NCI-H2107 treated with DMSO at 0.1 percent for 48 hours (cell line): ENCODE measurements at regions not wholly inside any gene's neighbourhood (a gene's known extent, or its start where the extent isn't known, plus 50 kb on each side); places are given as distances from the start of the nearest gene placed in this dataset.
A peak's percentile ranks its signal among the peaks of the same experiment; 100 is the strongest.
"Not testable (repeated sequence)": the region's sequence is repeated elsewhere in the genome, so short reads cannot be mapped to it uniquely, and the experiment has no call there.

Experiments used
- DNase-seq: peaks from one replicate; lab custom pipeline; 2025; ENCODE audit not compliant: unreplicated experiment; lab: John Stamatoyannopoulos, UW

GRCh38 chr18:60020107-60020925, 120.5 kb downstream of the PMAIP1 start:
- no peak for DNase-seq

DNA sequence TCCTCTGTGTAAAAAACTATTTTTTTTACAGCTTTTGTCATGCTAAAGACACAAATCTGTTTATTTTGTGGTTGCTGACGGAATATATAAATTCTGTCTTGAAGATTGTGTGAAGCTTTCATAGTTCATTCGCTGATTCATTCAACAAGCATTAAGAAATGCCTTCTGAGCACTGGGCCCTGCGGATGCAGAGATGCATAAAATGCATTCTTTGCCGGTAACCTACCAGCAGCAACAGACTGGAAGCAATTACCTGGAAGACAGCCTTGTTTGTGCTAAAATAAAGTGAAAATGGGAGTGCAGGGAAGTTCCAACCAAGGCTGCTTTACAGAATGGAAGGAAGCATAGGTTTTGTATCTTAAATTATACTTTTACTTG, 119.7 kb downstream of the PMAIP1 start:
- no peak for DNase-seq

- no peak for DNase-seq
Observed at GRCh38 chr18:60018618-60019462, 119.0 kb downstream of the PMAIP1 start.

DNA sequence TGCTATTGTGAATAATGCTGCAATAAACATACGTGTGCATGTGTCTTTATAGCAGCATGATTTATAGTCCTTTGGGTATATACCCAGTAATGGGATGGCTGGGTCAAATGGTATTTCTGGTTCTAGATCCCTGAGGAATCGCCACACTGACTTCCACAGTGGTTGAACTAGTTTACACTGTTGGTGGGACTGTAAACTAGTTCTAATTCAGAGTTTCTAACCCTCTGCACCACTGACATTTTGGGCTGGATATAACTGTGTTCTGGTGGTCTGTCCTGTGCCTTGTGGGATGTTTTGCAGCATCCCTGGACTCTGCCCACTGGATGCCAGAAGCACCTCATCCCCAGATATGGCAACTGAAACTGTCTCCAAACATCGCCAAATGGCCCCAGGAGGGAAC, 118.3 kb downstream of the PMAIP1 start:
- DNase-seq: not testable (repeated sequence)

- DNase-seq: no peak
Observed at GRCh38 chr18:60017371-60017770, 117.6 kb downstream of the PMAIP1 start.

- not testable (repeated sequence) for DNase-seq
Observed at GRCh38 chr18:60015826-60016225, 116.0 kb downstream of the PMAIP1 start.

- not testable (repeated sequence) for DNase-seq
Observed at GRCh38 chr18:60013148-60013547, 113.4 kb downstream of the PMAIP1 start.

GRCh38 chr18:60010984-60011383, 111.2 kb downstream of the PMAIP1 start:
- no peak for DNase-seq

DNA sequence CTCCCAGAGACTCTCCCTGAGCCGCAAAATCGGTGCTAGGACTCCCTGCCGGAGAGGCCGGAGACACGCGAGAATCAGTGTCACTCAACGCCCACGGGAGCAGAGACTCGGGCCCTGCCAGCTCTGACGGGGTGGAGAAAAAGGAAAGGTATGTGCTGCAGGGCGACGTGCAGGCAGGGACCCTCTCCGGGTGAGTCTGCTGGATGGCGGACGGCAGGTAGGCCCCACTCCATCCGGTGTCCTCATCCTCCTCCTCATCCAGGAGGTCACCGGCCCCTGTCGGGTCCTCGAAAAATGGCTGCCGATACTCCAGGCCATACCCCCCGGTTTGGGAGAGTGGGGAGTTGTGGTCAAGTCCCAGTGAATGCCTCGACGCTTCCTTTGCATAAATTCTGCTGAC, 110.7 kb downstream of the PMAIP1 start:
- DNase-seq: no peak

- no peak for DNase-seq
Observed at GRCh38 chr18:60007661-60008060, 107.9 kb downstream of the PMAIP1 start.

DNA sequence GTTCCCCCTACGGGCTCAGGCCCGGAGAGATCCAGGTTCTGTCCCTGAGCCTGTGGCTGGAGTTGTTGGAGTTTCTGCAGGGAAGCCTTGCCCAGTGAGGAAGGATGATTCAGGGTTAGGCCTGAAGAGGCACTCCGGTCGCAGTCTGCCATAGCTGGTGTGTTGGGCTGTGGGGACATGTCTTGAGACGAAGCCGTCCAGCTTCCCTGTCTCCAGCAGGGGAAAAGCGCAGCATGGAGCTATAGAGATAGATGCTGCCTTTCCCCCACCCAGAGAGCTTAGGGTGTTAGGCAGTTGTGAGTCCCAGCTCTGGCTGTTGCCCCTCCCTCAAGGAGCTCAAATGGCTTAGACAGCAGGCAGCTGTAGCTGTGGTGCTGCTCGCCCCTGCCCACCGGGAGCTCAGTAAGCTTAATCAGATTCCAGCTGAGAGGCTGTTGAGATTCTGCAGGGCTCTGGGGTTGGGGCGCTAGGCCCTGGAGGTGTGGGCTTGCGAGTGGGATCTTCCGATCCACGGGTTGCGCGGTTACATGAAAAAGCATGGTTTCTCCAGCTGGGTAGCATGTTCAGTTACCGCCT, 103.9 kb downstream of the PMAIP1 start:
- no peak for DNase-seq

DNA sequence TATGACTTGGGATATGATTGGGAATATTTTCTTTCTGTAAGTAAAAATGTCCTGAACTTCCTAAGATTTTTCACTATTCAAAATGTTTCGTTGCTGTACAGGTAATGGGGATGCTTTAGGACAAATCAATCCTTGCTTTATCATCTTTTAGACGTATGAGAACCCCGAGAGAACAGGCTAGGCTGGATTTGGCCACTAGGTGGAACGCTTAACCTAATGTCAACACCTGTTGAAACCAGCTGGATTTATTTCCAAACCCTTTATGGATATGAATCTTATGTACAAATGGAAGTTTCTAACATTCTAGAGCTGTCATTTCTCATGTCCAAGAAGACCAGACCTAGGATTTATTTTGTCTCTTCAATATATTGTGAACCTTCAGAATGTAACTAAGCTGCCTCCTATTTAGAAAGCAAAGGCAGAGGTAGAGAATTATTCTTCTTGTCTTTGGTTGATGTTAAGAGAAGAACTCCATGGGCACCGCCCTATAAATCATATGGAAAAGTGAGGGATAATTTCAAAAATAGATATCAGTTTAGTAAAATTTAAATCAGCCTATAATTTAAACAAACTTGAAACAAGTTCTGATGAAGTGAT, 96.7 kb downstream of the PMAIP1 start:
- peak; percentile 76 for DNase-seq

DNA sequence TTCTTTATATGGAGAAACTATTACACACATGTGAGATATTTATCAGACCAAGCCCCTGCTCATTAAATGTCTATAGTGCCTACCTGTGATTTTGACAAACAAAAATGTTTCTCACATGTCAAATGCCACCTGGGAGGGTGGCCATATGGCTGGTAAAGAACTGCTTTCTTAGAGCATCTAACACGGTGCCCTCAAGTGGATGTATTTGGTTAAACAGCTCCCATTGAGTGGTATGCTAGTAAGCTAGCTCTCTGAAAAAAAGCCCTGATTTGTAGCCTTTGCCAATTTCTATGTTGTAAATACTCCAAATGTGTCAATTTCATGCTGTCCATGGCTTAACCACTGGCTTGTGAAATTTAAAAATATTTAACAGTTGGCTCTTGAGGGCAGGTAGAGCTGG, 94.6 kb downstream of the PMAIP1 start:
- DNase-seq: peak; percentile 29

GRCh38 chr18:59993560-59993959, 93.8 kb downstream of the PMAIP1 start:
- no peak for DNase-seq

GRCh38 chr18:59990121-59990823, 90.5 kb downstream of the PMAIP1 start:
- no peak for DNase-seq

GRCh38 chr18:59988098-59988706, 88.4 kb downstream of the PMAIP1 start:
- peak; percentile 66 for DNase-seq

GRCh38 chr18:59987102-59987501, 87.3 kb downstream of the PMAIP1 start:
- DNase-seq: no peak

DNA sequence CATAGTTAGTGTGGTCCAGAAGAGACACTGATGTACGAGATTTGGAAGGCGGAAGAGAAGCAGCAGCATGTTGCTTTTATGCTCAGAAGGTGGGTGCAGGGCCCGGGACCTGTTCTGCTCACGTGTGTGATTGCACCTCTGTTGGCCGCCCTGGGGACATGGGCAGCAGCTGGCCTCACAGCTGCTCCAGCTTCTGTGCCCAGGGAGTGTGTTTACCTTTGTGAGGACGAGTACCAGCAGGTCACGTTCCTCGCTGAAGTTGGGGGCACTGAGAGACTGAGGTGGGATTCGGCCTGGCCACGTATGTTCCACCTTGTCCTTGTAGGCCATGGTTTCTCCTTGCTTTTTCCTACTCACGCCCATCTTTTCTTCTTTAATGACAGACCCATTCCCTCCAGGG, 86.3 kb downstream of the PMAIP1 start:
- DNase-seq: no peak

DNA sequence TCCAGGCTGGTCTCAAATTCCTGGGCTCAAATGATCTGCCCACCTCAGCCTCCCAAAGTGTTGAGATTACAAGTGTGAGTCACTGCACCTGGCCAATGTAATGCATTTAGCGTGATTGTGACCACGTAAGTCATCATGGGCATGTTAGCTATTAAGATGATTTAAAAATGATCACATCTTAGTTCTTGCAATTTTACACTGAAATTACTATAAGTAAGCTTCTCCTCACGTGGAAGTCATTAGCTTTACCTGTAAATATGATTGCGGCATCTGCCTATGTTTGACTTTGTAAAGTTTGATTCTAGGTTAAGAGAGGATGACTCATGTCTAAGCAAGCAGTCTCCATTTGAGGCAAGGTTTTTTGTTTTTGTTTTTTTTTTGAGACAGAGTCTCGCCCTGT, 85.5 kb downstream of the PMAIP1 start:
- DNase-seq: no peak

DNA sequence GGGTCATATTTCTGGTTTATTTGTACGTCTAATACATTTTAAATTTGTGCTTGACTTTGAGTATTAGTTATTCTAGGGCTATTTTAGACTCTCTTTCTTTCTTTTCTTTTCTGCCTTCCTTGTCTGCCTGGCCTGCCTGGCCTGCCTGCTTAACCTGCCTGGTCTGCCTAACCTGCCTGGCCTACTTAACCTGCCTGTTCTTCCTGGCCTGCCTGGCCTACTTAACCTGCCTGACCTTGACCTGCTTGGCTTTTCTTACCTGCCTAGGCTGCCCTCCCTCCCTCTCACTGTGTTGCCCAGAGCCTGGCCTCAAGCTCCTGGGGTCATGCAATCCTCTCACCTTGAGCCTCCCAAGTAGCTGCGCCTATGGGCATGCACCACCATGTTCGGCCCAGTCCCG, 83.7 kb downstream of the PMAIP1 start:
- DNase-seq: no peak
